Smooth muscle cell (in vitro differentiated cells): ENCODE measurements at regions not wholly inside any gene's neighbourhood (a gene's known extent, or its start where the extent isn't known, plus 50 kb on each side); places are given as distances from the start of the nearest gene placed in this dataset.

Source experiments
- DNase-seq: peaks from one replicate; lab custom pipeline; 2025; ENCODE audit not compliant: unreplicated experiment; lab: John Stamatoyannopoulos, UW
- H2AFZ ChIP-seq: fragments of 200-600 bp; sonication (generic); 2 replicates; pipeline ENCODE4 v1.6.0; 2016; ENCODE audit warnings: antibody characterized with exemption, low read depth, mild to moderate bottlenecking
- H3F3A ChIP-seq: fragments of 200-600 bp; sonication (generic); 2 replicates; pipeline ENCODE4 v1.6.0; 2017; ENCODE audit warnings: antibody characterized with exemption, low read depth
- H3K27ac ChIP-seq: fragments of 200-600 bp; sonication (generic); 2 replicates; pipeline ENCODE4 v1.5.1; 2016; ENCODE audit warnings: low read depth, mild to moderate bottlenecking
- H3K27me3 ChIP-seq: fragments of 200-600 bp; sonication (generic); 2 replicates; pipeline ENCODE4 v1.6.1; 2016; ENCODE audit warnings: low read depth, mild to moderate bottlenecking
- H3K36me3 ChIP-seq: fragments of 200-600 bp; sonication (generic); 2 replicates; pipeline ENCODE4 v1.5.1; 2016; ENCODE audit warnings: low read depth
- H3K4me1 ChIP-seq: fragments of 200-600 bp; sonication (generic); 2 replicates; pipeline ENCODE4 v1.5.1; 2016; ENCODE audit warnings: low read depth
- H3K4me2 ChIP-seq: fragments of 200-600 bp; sonication (generic); 2 replicates; pipeline ENCODE4 v1.6.0; 2016; ENCODE audit warnings: mild to moderate bottlenecking
- H3K4me3 ChIP-seq: fragments of 200-600 bp; sonication (generic); 2 replicates; pipeline ENCODE4 v1.5.1; 2016; ENCODE audit warnings: mild to moderate bottlenecking
- H3K79me2 ChIP-seq: fragments of 200-600 bp; sonication (generic); 2 replicates; pipeline ENCODE4 v1.6.0; 2016; ENCODE audit warnings: low read depth, mild to moderate bottlenecking
- H3K9ac ChIP-seq: fragments of 200-600 bp; sonication (generic); 2 replicates; pipeline ENCODE4 v1.6.0; 2016; ENCODE audit warnings: low read depth
- H3K9me3 ChIP-seq: fragments of 200-600 bp; sonication (generic); replicated peaks from 2 replicates; pipeline ENCODE4 v1.5.1; 2016; ENCODE audit warnings: low read depth
- H4K20me1 ChIP-seq: fragments of 200-600 bp; sonication (generic); 2 replicates; pipeline ENCODE4 v1.6.0; 2016; ENCODE audit warnings: low read depth
- CTCF ChIP-seq: fragments of 200-600 bp; sonication (generic); IDR thresholded peaks from 2 replicates; pipeline ENCODE4 v1.5.1; 2017; ENCODE audit warnings: borderline replicate concordance, mild to moderate bottlenecking, antibody characterized with exemption; ENCODE audit not compliant: insufficient read depth, poor library complexity, severe bottlenecking
- WGBS: methylation state at CpG from one replicate; pipeline ENCODE4 v1.1.7; 2016; ENCODE audit warnings: low lambda C conversion rate; 5-methylcytosine and 5-hydroxymethylcytosine counted together

GRCh38 chr1:73587080-73587479 is 610.9 kb downstream of the LRRIQ3 start:
- TF ChIP-seq CTCF: no peak
- Histone ChIP-seq H3K4me3 (no peak overlapping the region), H3F3A (no peaks in the 10 kb centered on the region), H3K9me3 (no peaks in the 10 kb centered on the region), H4K20me1 (no peaks in the 10 kb centered on the region), H3K4me1 (no peaks in the 10 kb centered on the region), H3K4me2 (no peak overlapping the region), H3K36me3 (no peaks in the 10 kb centered on the region), H3K9ac (no peak overlapping the region), H3K27ac (no peak overlapping the region), H3K79me2 (no peaks in the 10 kb centered on the region), H2AFZ (no peak overlapping the region), H3K27me3 (no peaks in the 10 kb centered on the region)
- DNase-seq: no peak
- 97% methylated on average over 1 of the region's 1 CpG for WGBS

GRCh38 chr1:73577206-73577605 is 620.8 kb downstream of the LRRIQ3 start:
- WGBS: 83% methylated on average over 1 of the region's 1 CpG
- Histone ChIP-seq H3K9me3 (no peaks in the 10 kb centered on the region), H3K27me3 (no peaks in the 10 kb centered on the region), H3K27ac (no peak overlapping the region), H2AFZ (no peak overlapping the region), H3K79me2 (no peaks in the 10 kb centered on the region), H3K36me3 (no peaks in the 10 kb centered on the region), H3K4me2 (no peak overlapping the region), H3K4me1 (no peaks in the 10 kb centered on the region), H3K9ac (no peak overlapping the region), H3K4me3 (no peak overlapping the region), H4K20me1 (no peaks in the 10 kb centered on the region), H3F3A (no peaks in the 10 kb centered on the region)
- DNase-seq: no peak
- no peak for TF ChIP-seq CTCF

GRCh38 chr1:73576083-73576482 is 621.9 kb downstream of the LRRIQ3 start:
- Histone ChIP-seq H4K20me1 (no peaks in the 10 kb centered on the region), H3K27ac (no peak overlapping the region), H3K4me3 (no peak overlapping the region), H3K4me1 (no peaks in the 10 kb centered on the region), H3K9me3 (no peaks in the 10 kb centered on the region), H3K9ac (no peak overlapping the region), H2AFZ (no peak overlapping the region), H3K27me3 (no peaks in the 10 kb centered on the region), H3F3A (no peaks in the 10 kb centered on the region), H3K4me2 (no peak overlapping the region), H3K36me3 (no peaks in the 10 kb centered on the region), H3K79me2 (no peaks in the 10 kb centered on the region)
- DNase-seq: no peak
- WGBS: 54% methylated on average over 2 of the region's 2 CpGs
- no peak for TF ChIP-seq CTCF

GRCh38 chr1:73564294-73564693 is 633.7 kb downstream of the LRRIQ3 start:
- H4K20me1 ChIP-seq: no peaks in the 10 kb centered on the region
- no peaks in the 10 kb centered on the region for H3K79me2 ChIP-seq
- no peaks in the 10 kb centered on the region for H3K9me3 ChIP-seq
- no peak overlapping the region for H2AFZ ChIP-seq
- TF ChIP-seq CTCF: no peak
- DNase-seq: no peak
- no peaks in the 10 kb centered on the region for H3F3A ChIP-seq
- H3K4me1 ChIP-seq: no peaks in the 10 kb centered on the region
- 50% methylated on average over 4 of the region's 4 CpGs for WGBS
- no peak overlapping the region for H3K9ac ChIP-seq
- no peak overlapping the region for H3K4me3 ChIP-seq
- H3K27me3 ChIP-seq: no peaks in the 10 kb centered on the region
- no peaks in the 10 kb centered on the region for H3K36me3 ChIP-seq
- no peak overlapping the region for H3K27ac ChIP-seq
- H3K4me2 ChIP-seq: no peak overlapping the region
